ENCODE measurements at regions not wholly inside any gene's neighbourhood (a gene's known extent, or its start where the extent isn't known, plus 50 kb on each side); places are given as distances from the start of the nearest gene placed in this dataset.
"Not testable (repeated sequence)": the region's sequence is repeated elsewhere in the genome, so short reads cannot be mapped to it uniquely, and the experiment has no call there.

GRCh38 chr3:113377158-113377557 lies 64.1 kb downstream of the CFAP44 start:
- no peak for TF ChIP-seq CTCF (IDR thresholded peaks at IDR 0.05)
- ChIA-PET CTCF (no interaction called here), POLR2A (no interaction called here)
- intact Hi-C loops (cut with DNase I, micrococcal nuclease) = no loop called here
- Histone ChIP-seq H3K36me3 (ENCODE audit: insufficient read depth, low read length) (no peaks in the 10 kb centered on the region), H3K4me3 (ENCODE audit: low read length) (no peak overlapping the region), H3K27ac (ENCODE audit: low read depth in 1 of 2, low read length in 2 of 2) (no peak overlapping the region), H3K4me1 (ENCODE audit: insufficient read depth, low read length) (no peaks in the 10 kb centered on the region), H3K9me3 (ENCODE audit: control insufficient read depth in 1 of 2, insufficient read depth in 1 of 2, low read length in 2 of 2) (no peaks in the 10 kb centered on the region), H3K27me3 (ENCODE audit: control insufficient read depth in 1 of 2, insufficient read depth in 2 of 2, low read length in 2 of 2) (no peaks in the 10 kb centered on the region)
- ATAC-seq (ENCODE audit: poor library complexity) = no peak
- DNase-seq = no peak
- Mint-ChIP-seq H3K9me3 (no peaks in the 10 kb centered on the region), H3K36me3 (ENCODE audit: low read depth) (peaks cover 35% of the 10 kb centered on the region), H3K4me3 (no peak overlapping the region), H3K27me3 (no peaks in the 10 kb centered on the region), H3K27ac (no peak overlapping the region), H3K4me1 (ENCODE audit: low read depth) (no peaks in the 10 kb centered on the region)

- no peak for TF ChIP-seq CTCF (IDR thresholded peaks at IDR 0.05)
- peaks cover 50% of the 10 kb centered on the region for H3K36me3 Mint-ChIP-seq (ENCODE audit: low read depth)
- ChIA-PET CTCF (no interaction called here), POLR2A (no interaction called here)
- no peaks in the 10 kb centered on the region for H3K27me3 ChIP-seq (ENCODE audit: control insufficient read depth in 1 of 2, insufficient read depth in 2 of 2, low read length in 2 of 2)
- ATAC-seq (ENCODE audit: poor library complexity) (no peak), DNase-seq (no peak)
- H3K4me1 Mint-ChIP-seq (ENCODE audit: low read depth) = no peaks in the 10 kb centered on the region
- peaks cover 2% of the 10 kb centered on the region for H3K9me3 Mint-ChIP-seq
- H3K27ac Mint-ChIP-seq = no peak overlapping the region
- H3K4me3 ChIP-seq (ENCODE audit: low read length) = no peak overlapping the region
- H3K36me3 ChIP-seq (ENCODE audit: insufficient read depth, low read length) = no peaks in the 10 kb centered on the region
- H3K9me3 ChIP-seq (ENCODE audit: control insufficient read depth in 1 of 2, insufficient read depth in 1 of 2, low read length in 2 of 2) = no peaks in the 10 kb centered on the region
- H3K27me3 Mint-ChIP-seq = no peaks in the 10 kb centered on the region
- no peak overlapping the region for H3K4me3 Mint-ChIP-seq
- intact Hi-C loops (cut with DNase I, micrococcal nuclease) = no loop called here
- no peaks in the 10 kb centered on the region for H3K4me1 ChIP-seq (ENCODE audit: insufficient read depth, low read length)
- H3K27ac ChIP-seq (ENCODE audit: low read depth in 1 of 2, low read length in 2 of 2) = no peak overlapping the region
Observed at GRCh38 chr3:113374078-113374477, 67.2 kb downstream of the CFAP44 start.

GRCh38 chr3:113366800-113367199 lies 74.5 kb downstream of the CFAP44 start:
- intact Hi-C loops (cut with DNase I, micrococcal nuclease); H3K4me1 Mint-ChIP-seq (ENCODE audit: low read depth); H3K36me3 ChIP-seq (ENCODE audit: insufficient read depth, low read length); H3K27me3 ChIP-seq (ENCODE audit: control insufficient read depth in 1 of 2, insufficient read depth in 2 of 2, low read length in 2 of 2); H3K9me3 ChIP-seq (ENCODE audit: control insufficient read depth in 1 of 2, insufficient read depth in 1 of 2, low read length in 2 of 2); POLR2A ChIA-PET; CTCF ChIA-PET; H3K4me1 ChIP-seq (ENCODE audit: insufficient read depth, low read length); ATAC-seq (ENCODE audit: poor library complexity); H3K27me3 Mint-ChIP-seq; H3K9me3 Mint-ChIP-seq; H3K27ac ChIP-seq (ENCODE audit: low read depth in 1 of 2, low read length in 2 of 2); DNase-seq; H3K27ac Mint-ChIP-seq; H3K4me3 ChIP-seq (ENCODE audit: low read length); H3K4me3 Mint-ChIP-seq: not testable (repeated sequence)
- H3K36me3 Mint-ChIP-seq (ENCODE audit: low read depth) = peaks cover 53% of the 10 kb centered on the region

- H3K36me3 ChIP-seq (ENCODE audit: insufficient read depth, low read length); CTCF ChIA-PET; H3K27ac ChIP-seq (ENCODE audit: low read depth in 1 of 2, low read length in 2 of 2); H3K4me1 ChIP-seq (ENCODE audit: insufficient read depth, low read length); H3K27me3 ChIP-seq (ENCODE audit: control insufficient read depth in 1 of 2, insufficient read depth in 2 of 2, low read length in 2 of 2); POLR2A ChIA-PET; H3K4me3 ChIP-seq (ENCODE audit: low read length); ATAC-seq (ENCODE audit: poor library complexity); H3K27ac Mint-ChIP-seq; H3K9me3 ChIP-seq (ENCODE audit: control insufficient read depth in 1 of 2, insufficient read depth in 1 of 2, low read length in 2 of 2); DNase-seq; H3K4me1 Mint-ChIP-seq (ENCODE audit: low read depth); H3K27me3 Mint-ChIP-seq; H3K9me3 Mint-ChIP-seq; H3K4me3 Mint-ChIP-seq; intact Hi-C loops (cut with DNase I, micrococcal nuclease): not testable (repeated sequence)
- H3K36me3 Mint-ChIP-seq (ENCODE audit: low read depth) = peaks cover 21% of the 10 kb centered on the region
Observed at GRCh38 chr3:113355340-113355739, 86.0 kb downstream of the CFAP44 start.

Measured in CD4-positive, alpha-beta T cell (primary cell).